GM12891 (cell line): ENCODE measurements at regions not wholly inside any gene's neighbourhood (a gene's known extent, or its start where the extent isn't known, plus 50 kb on each side); places are given as distances from the start of the nearest gene placed in this dataset.
"Not testable (repeated sequence)": the region's sequence is repeated elsewhere in the genome, so short reads cannot be mapped to it uniquely, and the experiment has no call there.

Source experiments
- DNase-seq: peaks from one replicate; pipeline ENCODE4 v3.0.0; 2011; ENCODE audit warnings: low spot score; ENCODE audit not compliant: insufficient read length
- FAIRE-seq: peaks from 2 replicates; lab custom pipeline; 2011; peaks lifted over from hg19 to GRCh38; lab: Jason Lieb, UNC
- PAX5 ChIP-seq: IDR thresholded peaks from 2 replicates; pipeline ENCODE4 v1.6.1; 2011; ENCODE audit warnings: low read length, moderate library complexity, mild to moderate bottlenecking; ENCODE audit not compliant: insufficient read depth, severe bottlenecking
- POLR2A ChIP-seq: IDR thresholded peaks from 2 replicates; pipeline ENCODE4 v1.6.1; 2011; ENCODE audit warnings: low read depth, low read length, control low read depth
- POLR2AphosphoS5 ChIP-seq: IDR thresholded peaks from 2 replicates; pipeline ENCODE4 v1.6.1; 2011; ENCODE audit warnings: low read depth, low read length, control low read depth
- POU2F2 ChIP-seq: IDR thresholded peaks from 2 replicates; pipeline ENCODE4 v1.6.1; 2011; ENCODE audit warnings: low read depth, mild to moderate bottlenecking, control low read depth, low read length, moderate library complexity
- SPI1 ChIP-seq: IDR thresholded peaks from 2 replicates; pipeline ENCODE4 v1.6.1; 2011; ENCODE audit warnings: low read depth, low read length, control low read depth
- TAF1 ChIP-seq: IDR thresholded peaks from 2 replicates; pipeline ENCODE4 v1.6.1; 2011; ENCODE audit warnings: low read depth, low read length, control low read depth

- FAIRE-seq (no peak), DNase-seq (no peak)
- TF ChIP-seq SPI1 = no peak
- TF ChIP-seq POLR2AphosphoS5 = no peak
- TF ChIP-seq POU2F2 = no peak
- no peak for TF ChIP-seq PAX5
- no peak for TF ChIP-seq POLR2A
- TF ChIP-seq TAF1 = no peak
Measured at GRCh38 chr10:117457932-117458331, 82.7 kb upstream of the PDZD8 start.

GRCh38 chr10:117457071-117457810 is 82.0 kb upstream of the PDZD8 start:
- TF ChIP-seq POU2F2 = no peak
- DNase-seq = no peak
- FAIRE-seq = no peak

DNA sequence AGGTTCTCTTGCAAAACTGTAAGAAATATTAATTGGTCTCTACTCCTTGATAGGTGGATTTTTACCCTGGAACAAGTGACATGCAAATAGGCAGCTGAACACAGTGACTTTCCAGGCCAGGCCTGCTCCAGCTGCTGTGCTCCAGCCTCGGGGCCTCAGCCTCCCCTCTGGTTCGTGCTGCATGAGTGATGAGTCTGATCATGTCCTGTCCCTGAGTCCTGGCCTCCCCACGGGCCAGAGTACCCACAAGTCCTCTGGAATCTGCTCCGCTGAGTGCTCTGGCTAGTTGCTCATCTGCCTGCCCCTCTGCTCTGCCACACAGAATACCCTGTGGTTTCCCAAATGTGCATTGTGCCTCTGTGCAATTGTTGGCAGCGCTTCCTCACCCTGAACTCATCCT is 80.1 kb upstream of the PDZD8 start:
- no peak for TF ChIP-seq POLR2A
- no peak for TF ChIP-seq TAF1
- no peak for TF ChIP-seq SPI1
- no peak for TF ChIP-seq PAX5
- TF ChIP-seq POLR2AphosphoS5 = no peak
- TF ChIP-seq POU2F2 = no peak
- FAIRE-seq (no peak), DNase-seq (no peak)

DNA sequence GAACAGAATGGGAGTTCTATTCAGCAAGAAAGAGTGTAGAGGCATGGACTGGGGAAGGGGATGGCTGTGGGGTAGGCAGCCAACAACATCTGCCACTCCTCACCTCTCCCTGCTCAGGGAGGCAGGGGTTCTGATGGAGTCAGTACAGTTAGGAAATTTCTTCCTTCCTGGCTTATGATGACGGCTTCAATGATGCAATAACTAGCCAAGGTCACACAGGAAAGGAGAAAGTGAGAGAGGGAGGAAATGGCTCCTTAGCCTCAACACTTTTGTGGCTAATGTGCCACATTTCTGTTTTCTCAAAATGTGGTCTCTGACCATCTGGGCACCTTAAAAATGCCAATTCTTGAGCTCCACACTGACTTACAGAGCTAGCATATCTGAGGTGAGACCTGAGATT is 79.3 kb upstream of the PDZD8 start:
- FAIRE-seq = no peak
- DNase-seq = no peak
- TF ChIP-seq TAF1 (no peak), PAX5 (no peak), POU2F2 (no peak), POLR2A (no peak), POLR2AphosphoS5 (no peak), SPI1 (no peak)

GRCh38 chr10:117453484-117453883 is 78.2 kb upstream of the PDZD8 start:
- not testable (repeated sequence) for DNase-seq, FAIRE-seq

- no peak for FAIRE-seq
- no peak for TF ChIP-seq POU2F2
- TF ChIP-seq SPI1 = no peak
- TF ChIP-seq TAF1 = no peak
- TF ChIP-seq POLR2A = no peak
- TF ChIP-seq PAX5 = no peak
- TF ChIP-seq POLR2AphosphoS5 = no peak
Measured at GRCh38 chr10:117450940-117451339, 75.7 kb upstream of the PDZD8 start.

DNA sequence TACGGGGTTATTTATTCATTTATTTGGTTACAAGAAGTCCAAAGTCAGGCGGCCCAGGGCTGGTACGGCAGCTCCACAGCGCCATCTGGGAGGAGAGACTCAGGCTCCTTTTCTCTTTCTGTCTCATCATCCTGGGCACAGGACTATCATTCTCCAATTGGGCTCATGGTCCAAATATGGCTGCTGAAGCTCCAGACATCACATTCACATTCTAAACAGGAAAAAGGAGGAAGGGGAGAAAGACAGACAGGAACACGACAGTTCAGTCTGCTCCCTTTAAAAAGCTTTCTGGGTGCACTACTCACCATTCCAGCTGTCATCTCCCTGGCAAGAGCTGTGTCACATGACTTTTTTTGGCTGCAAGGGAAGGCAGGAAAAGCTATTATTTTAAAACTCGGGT is 74.4 kb upstream of the PDZD8 start:
- FAIRE-seq (no peak), DNase-seq (no peak)
- TF ChIP-seq TAF1 (no peak), PAX5 (no peak), POLR2A (no peak), POLR2AphosphoS5 (no peak), SPI1 (no peak), POU2F2 (no peak)

More at GRCh38 chr10:117450940-117451339, 75.7 kb upstream of the PDZD8 start:
- no peak for DNase-seq

DNA sequence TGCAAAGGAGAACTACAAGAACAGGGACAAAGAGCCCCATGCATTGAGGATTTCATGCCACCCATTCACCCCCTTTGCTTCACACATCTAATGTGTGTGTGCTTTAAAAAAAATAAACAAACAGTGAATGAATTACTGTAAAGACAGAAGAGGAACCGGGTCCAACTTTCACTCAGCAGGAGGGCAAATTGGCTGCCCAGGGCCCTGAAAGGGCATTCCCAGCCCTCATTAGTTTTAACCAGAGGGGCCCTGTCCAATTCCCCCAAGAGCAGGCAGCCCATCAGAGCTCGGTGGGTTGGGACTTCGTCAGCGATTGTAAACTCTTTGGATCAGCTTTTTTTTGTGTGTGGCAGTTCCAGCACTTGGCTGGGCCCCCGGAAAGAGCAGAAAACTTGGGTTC is 73.6 kb upstream of the PDZD8 start:
- DNase-seq = no peak
- TF ChIP-seq POLR2A = no peak
- FAIRE-seq = no peak

DNA sequence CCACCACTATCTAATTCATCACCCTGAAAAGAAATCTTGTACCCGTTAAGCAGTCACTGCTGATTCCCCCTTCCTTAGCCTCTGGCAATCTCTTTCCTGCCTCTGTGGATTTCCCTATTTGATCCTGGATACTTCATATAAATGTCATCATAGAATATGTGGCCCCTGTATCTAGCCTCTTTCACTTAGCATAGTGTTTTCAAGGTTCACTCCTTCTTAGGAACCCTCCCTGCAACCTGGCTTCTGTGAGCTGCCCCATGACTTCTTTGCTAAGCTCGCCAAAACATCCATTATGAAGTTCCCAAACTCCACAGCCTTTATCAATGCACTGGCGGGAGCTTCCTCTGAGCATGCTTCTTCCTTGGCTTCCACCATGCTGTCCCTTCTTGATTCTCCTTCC is 70.8 kb upstream of the PDZD8 start:
- FAIRE-seq (no peak), DNase-seq (no peak)
- TF ChIP-seq POLR2A (no peak), SPI1 (no peak), TAF1 (no peak), POU2F2 (no peak), PAX5 (no peak), POLR2AphosphoS5 (no peak)

DNA sequence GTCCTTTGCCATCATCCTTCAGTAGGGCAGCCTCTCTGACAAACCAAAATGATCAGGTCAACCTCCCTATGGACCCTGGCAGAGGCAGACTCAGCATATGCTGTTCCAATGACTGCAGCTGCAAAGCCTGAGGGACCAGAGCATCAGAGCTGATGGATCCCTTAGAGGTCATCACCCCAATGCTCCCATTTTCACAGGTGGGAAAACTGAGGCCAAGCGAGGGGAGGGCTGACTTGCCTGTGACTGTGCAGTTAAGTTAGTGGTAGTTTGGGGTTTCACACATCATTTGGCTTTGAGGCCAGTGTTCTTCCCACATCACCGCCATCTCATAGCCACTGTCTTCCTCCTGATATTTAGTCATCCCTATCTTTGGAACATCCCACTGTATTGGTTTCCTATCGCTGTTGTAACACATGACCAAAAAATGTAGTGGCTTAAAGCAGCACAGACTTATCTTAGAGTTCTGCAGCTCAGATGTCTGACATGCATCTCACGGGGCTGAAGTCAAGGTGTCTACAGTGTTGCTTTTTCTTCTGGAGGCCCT is 69.3 kb upstream of the PDZD8 start:
- TF ChIP-seq SPI1 (no peak), TAF1 (no peak), POLR2AphosphoS5 (no peak), POLR2A (no peak), PAX5 (no peak)
- DNase-seq (no peak), FAIRE-seq (no peak)

GRCh38 chr10:117443686-117444041 is 68.4 kb upstream of the PDZD8 start:
- FAIRE-seq (no peak), DNase-seq (no peak)
- TF ChIP-seq POLR2A (no peak), POU2F2 (no peak), PAX5 (no peak), POLR2AphosphoS5 (no peak), TAF1 (no peak), SPI1 (no peak)
